DND-41 (cell line): ENCODE measurements at regions not wholly inside any gene's neighbourhood (a gene's known extent, or its start where the extent isn't known, plus 50 kb on each side); places are given as distances from the start of the nearest gene placed in this dataset.

ENCODE experiments used
- ATAC-seq: fragments of 200-7000 bp; cut with Tn5 transposase; 3 replicates; pipeline ENCODE4 v1.9.1; 2021; ENCODE audit warnings: low read depth; ENCODE audit not compliant: insufficient read depth
- DNase-seq: peaks from one replicate; pipeline ENCODE4 v3.0.0-alpha.2; 2020
- H2AFZ ChIP-seq: 2 replicates; pipeline ENCODE4 v1.6.0; 2012; ENCODE audit warnings: low read depth, low read length
- H3K27ac ChIP-seq: 2 replicates; pipeline ENCODE4 v1.5.1; 2012; ENCODE audit warnings: low read length, inconsistent platforms
- H3K27me3 ChIP-seq: fragments of 200-600 bp; sonication (generic); 2 replicates; pipeline ENCODE4 v1.6.0; 2012; ENCODE audit warnings: low read length, mild to moderate bottlenecking, inconsistent platforms; ENCODE audit not compliant: insufficient read depth, poor library complexity
- H3K36me3 ChIP-seq: 2 replicates; pipeline ENCODE4 v1.5.1; 2012; ENCODE audit warnings: low read length, inconsistent platforms; ENCODE audit not compliant: insufficient read depth
- H3K4me1 ChIP-seq: 2 replicates; pipeline ENCODE4 v1.5.1; 2012; ENCODE audit warnings: mild to moderate bottlenecking, low read length; ENCODE audit not compliant: insufficient read depth
- H3K4me2 ChIP-seq: 2 replicates; pipeline ENCODE4 v1.6.0; 2012; ENCODE audit warnings: mild to moderate bottlenecking, moderate library complexity, low read length, inconsistent platforms; ENCODE audit not compliant: insufficient read depth
- H3K4me3 ChIP-seq, 2 experiments: fragments of 200-600 bp in 1 of 2; shearing (Covaris generic) in 1 of 2; 2 replicates each; pipeline ENCODE4 v1.5.1; 2012 to 2016; ENCODE audit warnings: inconsistent platforms in 2 of 2, low read length in 2 of 2, mild to moderate bottlenecking in 2 of 2, low read depth in 1 of 2, moderate library complexity in 1 of 2
- H3K79me2 ChIP-seq: 2 replicates; pipeline ENCODE4 v1.6.0; 2012; ENCODE audit warnings: low read length, inconsistent platforms; ENCODE audit not compliant: insufficient read depth
- H3K9ac ChIP-seq: 2 replicates; pipeline ENCODE4 v1.6.0; 2012; ENCODE audit warnings: low read depth, mild to moderate bottlenecking, inconsistent platforms, low read length, moderate library complexity
- H3K9me3 ChIP-seq: 2 replicates; pipeline ENCODE4 v1.5.1; 2012; ENCODE audit warnings: low read length, moderate library complexity, mild to moderate bottlenecking, inconsistent platforms; ENCODE audit not compliant: insufficient read depth, severe bottlenecking
- H4K20me1 ChIP-seq: 2 replicates; pipeline ENCODE4 v1.6.0; 2012; ENCODE audit warnings: low read length; ENCODE audit not compliant: insufficient read depth
- CTCF ChIP-seq: IDR thresholded peaks from 2 replicates; pipeline ENCODE4 v1.5.1; 2012; ENCODE audit warnings: borderline replicate concordance, low read length, moderate library complexity, mild to moderate bottlenecking; ENCODE audit not compliant: poor library complexity, severe bottlenecking; ENCODE audit errors: extremely low read depth
- EZH2 ChIP-seq: IDR thresholded peaks from 3 replicates; pipeline ENCODE4 v1.6.1; 2012; ENCODE audit warnings: borderline replicate concordance, low read depth, mild to moderate bottlenecking, moderate library complexity, low read length, inconsistent platforms; ENCODE audit not compliant: severe bottlenecking

GRCh38 chr5:89545076-89545475 is 662.1 kb upstream of the MEF2C start:
- no peaks in the 10 kb centered on the region for H3K4me1 ChIP-seq
- no peak overlapping the region for H3K27ac ChIP-seq
- TF ChIP-seq EZH2 (no peak), CTCF (no peak)
- H3K36me3 ChIP-seq, result no peaks in the 10 kb centered on the region
- no peaks in the 10 kb centered on the region for H3K79me2 ChIP-seq
- H3K4me3 ChIP-seq, result no peak overlapping the region
- no peak overlapping the region for H3K4me2 ChIP-seq
- DNase-seq (no peak), ATAC-seq (no peak)
- no peak overlapping the region for H3K9ac ChIP-seq
- H3K9me3 ChIP-seq, result no peaks in the 10 kb centered on the region
- H2AFZ ChIP-seq, result no peak overlapping the region
- no peaks in the 10 kb centered on the region for H3K27me3 ChIP-seq
- no peaks in the 10 kb centered on the region for H4K20me1 ChIP-seq

- no peaks in the 10 kb centered on the region for H3K36me3 ChIP-seq
- H3K4me1 ChIP-seq, result no peaks in the 10 kb centered on the region
- H3K9ac ChIP-seq, result no peak overlapping the region
- H3K9me3 ChIP-seq, result no peaks in the 10 kb centered on the region
- H3K27me3 ChIP-seq, result no peaks in the 10 kb centered on the region
- no peak overlapping the region for H3K4me2 ChIP-seq
- H4K20me1 ChIP-seq, result no peaks in the 10 kb centered on the region
- no peaks in the 10 kb centered on the region for H3K79me2 ChIP-seq
- DNase-seq, result no peak
- ATAC-seq, result no peak
- H3K27ac ChIP-seq, result no peak overlapping the region
- no peak overlapping the region for H3K4me3 ChIP-seq
- no peak overlapping the region for H2AFZ ChIP-seq
- TF ChIP-seq EZH2 (no peak), CTCF (no peak)
Observed at GRCh38 chr5:89542736-89543135, 659.8 kb upstream of the MEF2C start.

- no peak overlapping the region for H3K4me2 ChIP-seq
- no peak overlapping the region for H2AFZ ChIP-seq
- H4K20me1 ChIP-seq, result no peaks in the 10 kb centered on the region
- H3K79me2 ChIP-seq, result no peaks in the 10 kb centered on the region
- H3K4me3 ChIP-seq, result no peak overlapping the region
- TF ChIP-seq CTCF (no peak), EZH2 (no peak)
- no peaks in the 10 kb centered on the region for H3K9me3 ChIP-seq
- H3K27me3 ChIP-seq, result no peaks in the 10 kb centered on the region
- ATAC-seq (no peak), DNase-seq (no peak)
- no peaks in the 10 kb centered on the region for H3K4me1 ChIP-seq
- H3K36me3 ChIP-seq, result no peaks in the 10 kb centered on the region
- H3K27ac ChIP-seq, result no peak overlapping the region
- no peak overlapping the region for H3K9ac ChIP-seq
Observed at GRCh38 chr5:89537800-89538199, 654.8 kb upstream of the MEF2C start.

- no peaks in the 10 kb centered on the region for H3K27me3 ChIP-seq
- no peak overlapping the region for H3K4me2 ChIP-seq
- H3K9me3 ChIP-seq, result no peaks in the 10 kb centered on the region
- H3K36me3 ChIP-seq, result no peaks in the 10 kb centered on the region
- H3K4me1 ChIP-seq, result no peaks in the 10 kb centered on the region
- H3K9ac ChIP-seq, result no peak overlapping the region
- H3K27ac ChIP-seq, result no peak overlapping the region
- TF ChIP-seq CTCF (no peak), EZH2 (no peak)
- no peaks in the 10 kb centered on the region for H4K20me1 ChIP-seq
- no peaks in the 10 kb centered on the region for H3K79me2 ChIP-seq
- DNase-seq, result no peak
- H2AFZ ChIP-seq, result no peak overlapping the region
- ATAC-seq, result no peak
- H3K4me3 ChIP-seq, result no peak overlapping the region
Observed at GRCh38 chr5:89536020-89536419, 653.0 kb upstream of the MEF2C start.
